ENCODE measurements at regions not wholly inside any gene's neighbourhood (a gene's known extent, or its start where the extent isn't known, plus 50 kb on each side); places are given as distances from the start of the nearest gene placed in this dataset.

- Histone ChIP-seq H3K79me2 (ENCODE audit: insufficient read depth, low read length) (no peaks in the 10 kb centered on the region), H2BK5ac (ENCODE audit: insufficient read length, low read length) (no peak overlapping the region), H3K9me3 (ENCODE audit: control insufficient read depth, low read depth, low read length) (no peaks in the 10 kb centered on the region), H3K56ac (ENCODE audit: insufficient read length, low read depth, low read length) (no peak overlapping the region), H3K4ac (ENCODE audit: low read depth, low read length) (no peak overlapping the region), H4K8ac (replicated peaks; ENCODE audit: insufficient read length, low read depth, low read length) (no peak overlapping the region), H3K27ac (ENCODE audit: insufficient read length, low read depth, low read length) (no peak overlapping the region), H2BK12ac (ENCODE audit: insufficient read length, low read depth, low read length) (no peak overlapping the region), H3T11ph (ENCODE audit: low read length) (no peak overlapping the region), H4K20me1 (ENCODE audit: control insufficient read depth, insufficient read depth, insufficient read length) (no peaks in the 10 kb centered on the region), H3K9ac (ENCODE audit: extremely low read depth, insufficient read length, low read length) (no peak overlapping the region), H2BK20ac (ENCODE audit: low read depth, low read length, poor library complexity, severe bottlenecking) (no peak overlapping the region), H3K79me1 (ENCODE audit: insufficient read depth, low read depth, low read length, poor library complexity, severe bottlenecking) (no peaks in the 10 kb centered on the region), H3K14ac (ENCODE audit: insufficient read depth, low read length) (no peak overlapping the region), H2BK120ac (ENCODE audit: low read depth, low read length, poor library complexity, severe bottlenecking) (no peak overlapping the region), H3K23ac (ENCODE audit: insufficient read length, low read depth, low read length) (no peak overlapping the region), H3K4me1 (ENCODE audit: insufficient read depth, low read length) (no peaks in the 10 kb centered on the region), H3K27me3 (ENCODE audit: insufficient read depth, low read length) (no peaks in the 10 kb centered on the region), H2AK5ac (ENCODE audit: insufficient read length, low read length) (no peak overlapping the region), H3K18ac (ENCODE audit: insufficient read length, low read depth, low read length) (no peak overlapping the region), H2AFZ (ENCODE audit: low read length) (no peak overlapping the region), H3K23me2 (ENCODE audit: insufficient read length, low read depth, low read length, poor library complexity, severe bottlenecking) (no peaks in the 10 kb centered on the region), H4K91ac (ENCODE audit: insufficient read length, low read depth, low read length) (no peak overlapping the region), H3K4me2 (ENCODE audit: insufficient read depth, insufficient read length, low read length) (no peak overlapping the region), H2BK15ac (ENCODE audit: low read depth, low read length) (no peak overlapping the region), H4K5ac (ENCODE audit: insufficient read length, low read depth, low read length) (no peak overlapping the region)
- no peaks in the 10 kb centered on the region for H3K27me3 Mint-ChIP-seq (ENCODE audit: low read depth)
- TF ChIP-seq, protein P1, sequence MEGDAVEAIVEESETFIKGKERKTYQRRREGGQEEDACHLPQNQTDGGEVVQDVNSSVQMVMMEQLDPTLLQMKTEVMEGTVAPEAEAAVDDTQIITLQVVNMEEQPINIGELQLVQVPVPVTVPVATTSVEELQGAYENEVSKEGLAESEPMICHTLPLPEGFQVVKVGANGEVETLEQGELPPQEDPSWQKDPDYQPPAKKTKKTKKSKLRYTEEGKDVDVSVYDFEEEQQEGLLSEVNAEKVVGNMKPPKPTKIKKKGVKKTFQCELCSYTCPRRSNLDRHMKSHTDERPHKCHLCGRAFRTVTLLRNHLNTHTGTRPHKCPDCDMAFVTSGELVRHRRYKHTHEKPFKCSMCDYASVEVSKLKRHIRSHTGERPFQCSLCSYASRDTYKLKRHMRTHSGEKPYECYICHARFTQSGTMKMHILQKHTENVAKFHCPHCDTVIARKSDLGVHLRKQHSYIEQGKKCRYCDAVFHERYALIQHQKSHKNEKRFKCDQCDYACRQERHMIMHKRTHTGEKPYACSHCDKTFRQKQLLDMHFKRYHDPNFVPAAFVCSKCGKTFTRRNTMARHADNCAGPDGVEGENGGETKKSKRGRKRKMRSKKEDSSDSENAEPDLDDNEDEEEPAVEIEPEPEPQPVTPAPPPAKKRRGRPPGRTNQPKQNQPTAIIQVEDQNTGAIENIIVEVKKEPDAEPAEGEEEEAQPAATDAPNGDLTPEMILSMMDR (conservative IDR thresholded peaks at IDR 0.05), result no peak
- DNase-seq, result no peak
- H3K4me3 Mint-ChIP-seq, result no peak overlapping the region
- no peaks in the 10 kb centered on the region for H3K4me1 Mint-ChIP-seq
- peaks cover 0 to 4% (median 0%) of the 10 kb centered on the region in 3 experiments; a peak in 2 of 7 replicates for H3K36me3 Mint-ChIP-seq (ENCODE audit: insufficient read depth in 1 of 3, low read depth in 3 of 3)
- no CpG with 5 or more reads among the region's 2 CpGs for WGBS (ENCODE audit: extremely low coverage, insufficient read length, low lambda C conversion rate)
- H3K27ac Mint-ChIP-seq, result no peak overlapping the region
- H3K9me3 Mint-ChIP-seq, result peaks cover 20 to 26% of the 10 kb centered on the region in 2 experiments
Observed at GRCh38 chrX:13507893-13508292, 61.5 kb upstream of the EGFL6 start.

Data from H9 (cell line).